ENCODE measurements at regions not wholly inside any gene's neighbourhood (a gene's known extent, or its start where the extent isn't known, plus 50 kb on each side); places are given as distances from the start of the nearest gene placed in this dataset.

- TF ChIP-seq TAF1 (IDR thresholded peaks at IDR 0.05; ENCODE audit: borderline replicate concordance, insufficient read depth, low read length) = no peak
- TF ChIP-seq, protein P1, sequence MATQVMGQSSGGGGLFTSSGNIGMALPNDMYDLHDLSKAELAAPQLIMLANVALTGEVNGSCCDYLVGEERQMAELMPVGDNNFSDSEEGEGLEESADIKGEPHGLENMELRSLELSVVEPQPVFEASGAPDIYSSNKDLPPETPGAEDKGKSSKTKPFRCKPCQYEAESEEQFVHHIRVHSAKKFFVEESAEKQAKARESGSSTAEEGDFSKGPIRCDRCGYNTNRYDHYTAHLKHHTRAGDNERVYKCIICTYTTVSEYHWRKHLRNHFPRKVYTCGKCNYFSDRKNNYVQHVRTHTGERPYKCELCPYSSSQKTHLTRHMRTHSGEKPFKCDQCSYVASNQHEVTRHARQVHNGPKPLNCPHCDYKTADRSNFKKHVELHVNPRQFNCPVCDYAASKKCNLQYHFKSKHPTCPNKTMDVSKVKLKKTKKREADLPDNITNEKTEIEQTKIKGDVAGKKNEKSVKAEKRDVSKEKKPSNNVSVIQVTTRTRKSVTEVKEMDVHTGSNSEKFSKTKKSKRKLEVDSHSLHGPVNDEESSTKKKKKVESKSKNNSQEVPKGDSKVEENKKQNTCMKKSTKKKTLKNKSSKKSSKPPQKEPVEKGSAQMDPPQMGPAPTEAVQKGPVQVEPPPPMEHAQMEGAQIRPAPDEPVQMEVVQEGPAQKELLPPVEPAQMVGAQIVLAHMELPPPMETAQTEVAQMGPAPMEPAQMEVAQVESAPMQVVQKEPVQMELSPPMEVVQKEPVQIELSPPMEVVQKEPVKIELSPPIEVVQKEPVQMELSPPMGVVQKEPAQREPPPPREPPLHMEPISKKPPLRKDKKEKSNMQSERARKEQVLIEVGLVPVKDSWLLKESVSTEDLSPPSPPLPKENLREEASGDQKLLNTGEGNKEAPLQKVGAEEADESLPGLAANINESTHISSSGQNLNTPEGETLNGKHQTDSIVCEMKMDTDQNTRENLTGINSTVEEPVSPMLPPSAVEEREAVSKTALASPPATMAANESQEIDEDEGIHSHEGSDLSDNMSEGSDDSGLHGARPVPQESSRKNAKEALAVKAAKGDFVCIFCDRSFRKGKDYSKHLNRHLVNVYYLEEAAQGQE (IDR thresholded peaks at IDR 0.05; ENCODE audit: insufficient read depth in 1 of 2, low read depth in 2 of 2, low read length in 2 of 2) = no peak
- TF ChIP-seq POLR2AphosphoS5 (IDR thresholded peaks at IDR 0.05; ENCODE audit: low read depth, low read length) = no peak
Measured at GRCh38 chr16:8375232-8375587, 215.1 kb downstream of the TMEM114 start.

GRCh38 chr16:8374586-8375231 is 215.6 kb downstream of the TMEM114 start:
- TF ChIP-seq, protein P1 (IDR thresholded peaks at IDR 0.05; ENCODE audit: insufficient read depth in 1 of 2, low read depth in 2 of 2, low read length in 2 of 2) = no peak
- no peak for TF ChIP-seq TAF1 (IDR thresholded peaks at IDR 0.05; ENCODE audit: borderline replicate concordance, insufficient read depth, low read length)

DNA sequence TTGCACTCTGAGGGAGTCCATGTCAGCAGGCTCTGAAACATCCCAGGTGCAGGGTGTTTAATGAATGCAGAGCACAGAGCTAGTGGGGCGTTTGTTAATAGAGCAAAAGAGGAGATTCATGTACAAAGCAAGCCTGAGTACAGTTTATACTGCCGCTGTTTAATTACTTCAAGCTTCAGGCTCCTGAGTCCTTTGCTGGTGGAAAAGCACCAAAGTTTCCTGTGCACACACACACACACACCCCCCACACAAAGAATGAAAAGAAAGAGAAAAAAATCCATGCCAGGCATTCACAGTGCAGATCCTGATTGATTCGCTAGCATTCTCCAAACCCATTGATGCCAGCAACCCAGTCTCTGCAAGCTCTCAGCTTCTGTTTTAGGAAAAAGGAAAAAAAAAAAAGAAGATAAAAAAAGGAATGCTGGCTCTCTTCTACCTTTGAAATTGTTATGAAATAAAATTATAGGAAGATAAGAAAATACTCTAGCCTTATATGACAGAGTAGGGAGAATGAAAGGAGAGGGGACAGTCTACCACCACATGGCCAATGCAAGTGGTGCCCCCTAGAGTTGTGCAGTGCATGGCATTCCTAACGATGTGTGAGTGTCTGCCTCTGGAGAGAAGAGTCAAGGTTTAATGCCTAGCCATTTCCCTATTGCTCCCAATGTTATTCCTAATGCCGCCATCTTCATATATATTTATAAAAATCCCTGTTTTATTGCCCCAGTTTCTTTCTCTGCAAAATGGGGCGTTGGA is 216.5 kb downstream of the TMEM114 start:
- TF ChIP-seq FOXP2 (optimal IDR thresholded peaks at IDR 0.05; ENCODE audit: borderline replicate concordance, extremely low read depth, extremely low read length, insufficient read depth) = no peak
- TF ChIP-seq TAF1 (IDR thresholded peaks at IDR 0.05; ENCODE audit: borderline replicate concordance, insufficient read depth, low read length) = no peak

DNA sequence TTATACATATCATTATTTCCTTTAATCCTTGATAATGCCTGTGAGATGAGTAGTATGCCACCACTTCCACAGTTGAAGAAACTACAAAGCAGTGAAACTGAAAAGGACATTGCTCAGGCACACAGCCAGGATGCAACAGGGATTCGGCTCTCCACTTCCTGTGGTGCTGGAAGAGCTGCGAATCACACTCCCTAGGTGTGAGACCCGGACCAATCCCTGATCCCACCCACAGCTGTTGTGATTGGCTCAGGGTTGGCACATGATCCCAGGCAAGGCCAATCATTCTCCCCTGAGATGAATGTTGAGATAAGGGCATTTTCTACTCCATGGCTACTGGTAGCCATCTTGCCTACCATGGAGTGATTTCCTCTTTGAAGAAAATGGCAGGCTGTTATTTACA is 218.2 kb downstream of the TMEM114 start:
- TF ChIP-seq, protein P1 (IDR thresholded peaks at IDR 0.05; ENCODE audit: insufficient read depth in 1 of 2, low read depth in 2 of 2, low read length in 2 of 2) = 0 out of 4 replicates have a peak, but pooled peaks of 1 of the 2 experiments have one; percentile 46
- no peak for TF ChIP-seq TAF1 (IDR thresholded peaks at IDR 0.05; ENCODE audit: borderline replicate concordance, insufficient read depth, low read length)

DNA sequence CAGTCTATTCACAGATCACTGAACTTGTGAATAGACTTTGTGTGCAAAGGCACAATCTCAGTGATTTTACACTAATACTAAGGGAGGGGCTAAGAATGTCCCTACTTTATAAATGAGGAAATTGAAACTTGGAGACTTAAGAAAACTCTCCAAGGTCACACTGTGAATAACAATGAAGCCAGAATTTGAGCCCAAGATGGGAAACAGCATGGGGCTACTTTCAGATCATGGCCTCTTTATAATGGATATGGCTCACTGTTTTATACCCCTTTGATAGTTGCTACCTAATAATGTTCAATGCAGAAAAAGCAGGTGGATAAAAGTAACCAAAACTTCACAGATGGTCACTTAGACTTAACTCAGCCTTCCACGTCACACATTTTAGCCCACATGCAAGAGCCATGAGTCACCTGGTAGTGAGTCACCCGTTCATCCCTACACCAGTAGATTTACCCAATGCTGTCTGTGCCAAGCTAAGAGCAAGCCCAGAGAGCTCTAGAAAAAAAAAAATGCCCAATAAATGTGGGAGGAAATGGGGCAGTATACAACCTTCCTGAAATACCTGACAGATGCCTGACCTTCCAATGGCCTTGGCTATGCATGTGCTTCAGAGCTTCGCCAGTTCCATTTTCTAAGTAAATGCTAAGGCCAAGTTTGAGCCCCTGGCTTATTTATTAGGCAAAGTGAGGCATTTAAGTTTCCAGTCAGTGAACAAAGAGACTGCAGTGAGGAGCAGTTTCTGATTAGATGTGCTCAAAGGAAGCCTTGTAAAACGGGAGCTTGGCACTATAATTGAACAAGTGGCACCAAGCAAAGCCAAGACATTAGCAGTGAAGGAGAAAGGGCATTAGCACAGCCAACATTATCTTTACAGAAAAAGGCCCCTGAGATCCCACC is 219.7 kb downstream of the TMEM114 start:
- TF ChIP-seq SIN3A (IDR thresholded peaks at IDR 0.05; ENCODE audit: borderline replicate concordance, insufficient read depth, low read length) (no peak), FOXP2 (optimal IDR thresholded peaks at IDR 0.05; ENCODE audit: borderline replicate concordance, extremely low read depth, extremely low read length, insufficient read depth) (no peak), TAF1 (IDR thresholded peaks at IDR 0.05; ENCODE audit: borderline replicate concordance, insufficient read depth, low read length) (no peak), POLR2AphosphoS5 (IDR thresholded peaks at IDR 0.05; ENCODE audit: low read depth, low read length) (no peak)
- TF ChIP-seq, protein P1 (IDR thresholded peaks at IDR 0.05; ENCODE audit: insufficient read depth in 1 of 2, low read depth in 2 of 2, low read length in 2 of 2) = no peak

All from PFSK-1 (cell line).